ENCODE measurements at regions not wholly inside any gene's neighbourhood (a gene's known extent, or its start where the extent isn't known, plus 50 kb on each side); places are given as distances from the start of the nearest gene placed in this dataset.

Small RNAs in the stretch of these regions (small RNA-seq; reads per million reads assigned to genes)
- gene RNU6-266P, result 0 reads per million in 3 experiments

All from neural cell (in vitro differentiated cells).